SU-DHL-6 (cell line): ENCODE measurements at regions not wholly inside any gene's neighbourhood (a gene's known extent, or its start where the extent isn't known, plus 50 kb on each side); places are given as distances from the start of the nearest gene placed in this dataset.
"Not testable (repeated sequence)": the region's sequence is repeated elsewhere in the genome, so short reads cannot be mapped to it uniquely, and the experiment has no call there.

Source experiments
- EZH2phosphoT487 ChIP-seq: fragments of 200-600 bp; sonication (generic), shearing (Covaris generic); conservative IDR thresholded peaks from 2 replicates; pipeline ENCODE4 v1.6.1; 2018; ENCODE audit warnings: mild to moderate bottlenecking, antibody characterized with exemption, low read length, moderate library complexity, mixed read lengths
- TF ChIP-seq, protein P1 (sequence below): fragments of 200-600 bp; sonication (generic); IDR thresholded peaks from one replicate; pipeline ENCODE4 v1.5.1; 2017; ENCODE audit warnings: antibody characterized with exemption, mild to moderate bottlenecking, low read length, moderate library complexity; ENCODE audit not compliant: insufficient read depth, poor library complexity, severe bottlenecking

DNA sequence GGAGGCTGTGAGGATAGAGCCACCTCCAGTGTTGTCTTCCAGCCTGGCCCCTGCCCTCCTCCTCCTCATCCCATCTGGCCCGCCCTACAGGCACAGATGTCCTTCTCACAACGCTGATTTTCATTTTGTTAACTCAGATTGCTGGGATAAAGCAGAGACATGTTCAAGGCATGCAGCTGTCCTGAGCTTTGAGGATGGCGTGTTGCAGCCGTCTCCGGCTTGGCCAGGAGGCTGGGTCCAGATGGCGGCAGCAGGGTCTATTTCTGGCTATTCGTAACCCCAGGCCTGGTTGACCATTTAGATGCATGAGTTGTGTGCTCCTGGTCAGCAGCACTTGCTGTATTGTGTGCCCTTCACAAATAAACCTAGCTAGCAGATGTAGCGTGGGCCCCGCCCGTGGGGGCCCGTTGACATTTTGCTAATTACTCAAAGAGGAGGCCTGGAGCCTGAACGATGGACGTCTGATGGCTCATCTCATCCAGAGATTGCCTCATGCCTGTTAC lies 185.0 kb downstream of the BANP start:
- TF ChIP-seq, protein P1, sequence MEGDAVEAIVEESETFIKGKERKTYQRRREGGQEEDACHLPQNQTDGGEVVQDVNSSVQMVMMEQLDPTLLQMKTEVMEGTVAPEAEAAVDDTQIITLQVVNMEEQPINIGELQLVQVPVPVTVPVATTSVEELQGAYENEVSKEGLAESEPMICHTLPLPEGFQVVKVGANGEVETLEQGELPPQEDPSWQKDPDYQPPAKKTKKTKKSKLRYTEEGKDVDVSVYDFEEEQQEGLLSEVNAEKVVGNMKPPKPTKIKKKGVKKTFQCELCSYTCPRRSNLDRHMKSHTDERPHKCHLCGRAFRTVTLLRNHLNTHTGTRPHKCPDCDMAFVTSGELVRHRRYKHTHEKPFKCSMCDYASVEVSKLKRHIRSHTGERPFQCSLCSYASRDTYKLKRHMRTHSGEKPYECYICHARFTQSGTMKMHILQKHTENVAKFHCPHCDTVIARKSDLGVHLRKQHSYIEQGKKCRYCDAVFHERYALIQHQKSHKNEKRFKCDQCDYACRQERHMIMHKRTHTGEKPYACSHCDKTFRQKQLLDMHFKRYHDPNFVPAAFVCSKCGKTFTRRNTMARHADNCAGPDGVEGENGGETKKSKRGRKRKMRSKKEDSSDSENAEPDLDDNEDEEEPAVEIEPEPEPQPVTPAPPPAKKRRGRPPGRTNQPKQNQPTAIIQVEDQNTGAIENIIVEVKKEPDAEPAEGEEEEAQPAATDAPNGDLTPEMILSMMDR = not testable (repeated sequence)
- TF ChIP-seq EZH2phosphoT487 = not testable (repeated sequence)
